Suppressor macrophage treated with lipopolysaccharide for 4 hours (primary cell): ENCODE measurements at regions not wholly inside any gene's neighbourhood (a gene's known extent, or its start where the extent isn't known, plus 50 kb on each side); places are given as distances from the start of the nearest gene placed in this dataset.
"Not testable (repeated sequence)": the region's sequence is repeated elsewhere in the genome, so short reads cannot be mapped to it uniquely, and the experiment has no call there.

Experiments used
- DNase-seq: peaks from one replicate; pipeline ENCODE4 v3.0.0-alpha.2; 2020

- DNase-seq: no peak
Observed at GRCh38 chr14:89743828-89744227, 210.7 kb downstream of the EFCAB11 start.

GRCh38 chr14:89740241-89740640, 214.3 kb downstream of the EFCAB11 start:
- DNase-seq: no peak

GRCh38 chr14:89736881-89737280, 217.6 kb downstream of the EFCAB11 start:
- DNase-seq: peak; percentile 40

- peak; percentile 54 for DNase-seq
Observed at GRCh38 chr14:89731396-89731933, 223.1 kb downstream of the EFCAB11 start.

GRCh38 chr14:89730687-89731086, 223.8 kb downstream of the EFCAB11 start:
- DNase-seq: peak; percentile 88

- no peak for DNase-seq
Observed at GRCh38 chr14:89728964-89729363, 225.6 kb downstream of the EFCAB11 start.

- DNase-seq: not testable (repeated sequence)
Observed at GRCh38 chr14:89726226-89726625, 228.3 kb downstream of the EFCAB11 start.

- DNase-seq: peak; percentile 13
Observed at GRCh38 chr14:89724628-89724960, 229.9 kb downstream of the EFCAB11 start.

- DNase-seq: no peak
Observed at GRCh38 chr14:89723930-89724627, 230.5 kb downstream of the EFCAB11 start.

GRCh38 chr14:89721956-89722355, 232.6 kb downstream of the EFCAB11 start:
- DNase-seq: no peak

- peak; percentile 67 for DNase-seq
Observed at GRCh38 chr14:89720741-89721729, 233.5 kb downstream of the EFCAB11 start.

- peak; percentile 48 for DNase-seq
Observed at GRCh38 chr14:89720076-89720687, 234.3 kb downstream of the EFCAB11 start.

GRCh38 chr14:89719366-89720075, 235.0 kb downstream of the EFCAB11 start:
- peak; percentile 45 for DNase-seq

GRCh38 chr14:89708982-89709625, 245.4 kb downstream of the EFCAB11 start:
- DNase-seq: no peak

- no peak for DNase-seq
Observed at GRCh38 chr14:89707086-89707485, 247.4 kb downstream of the EFCAB11 start.

- DNase-seq: no peak
Observed at GRCh38 chr14:89702876-89703200, 251.7 kb downstream of the EFCAB11 start.

- no peak for DNase-seq
Observed at GRCh38 chr14:89702073-89702875, 252.3 kb downstream of the EFCAB11 start.

- peak; percentile 73 for DNase-seq
Observed at GRCh38 chr14:89701211-89702043, 253.1 kb downstream of the EFCAB11 start.

GRCh38 chr14:89700801-89701200, 253.7 kb downstream of the EFCAB11 start:
- DNase-seq: no peak

GRCh38 chr14:89699071-89699470, 255.5 kb downstream of the EFCAB11 start:
- no peak for DNase-seq
